Middle frontal gyrus (tissue), 1 donor: ENCODE measurements at regions not wholly inside any gene's neighbourhood (a gene's known extent, or its start where the extent isn't known, plus 50 kb on each side); places are given as distances from the start of the nearest gene placed in this dataset.

ENCODE experiments used
- DNase-seq: peaks from one replicate; pipeline ENCODE4 v3.0.0-alpha.2; 2015; ENCODE audit warnings: low spot score; ENCODE audit errors: extremely low spot score

DNA sequence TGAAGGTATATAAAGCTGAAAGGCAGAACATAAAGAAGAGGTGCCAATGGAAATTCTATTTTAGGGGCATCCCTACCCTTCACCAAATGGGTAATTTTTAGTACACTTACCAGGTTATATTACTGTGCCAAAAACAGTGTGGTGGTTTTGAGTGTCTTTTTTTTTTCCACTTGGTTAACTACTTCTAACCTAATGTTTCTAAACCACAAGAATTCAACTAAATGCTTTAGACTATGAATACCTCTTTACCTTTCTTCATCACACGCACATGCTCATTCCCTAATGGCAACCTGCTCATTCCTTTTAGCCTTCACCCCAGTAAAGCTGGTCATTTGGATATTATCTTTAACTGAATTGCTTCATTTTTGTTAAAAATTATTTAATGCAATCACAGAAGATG lies 215.6 kb downstream of the PIK3R1 start:
- DNase-seq = no peak

DNA sequence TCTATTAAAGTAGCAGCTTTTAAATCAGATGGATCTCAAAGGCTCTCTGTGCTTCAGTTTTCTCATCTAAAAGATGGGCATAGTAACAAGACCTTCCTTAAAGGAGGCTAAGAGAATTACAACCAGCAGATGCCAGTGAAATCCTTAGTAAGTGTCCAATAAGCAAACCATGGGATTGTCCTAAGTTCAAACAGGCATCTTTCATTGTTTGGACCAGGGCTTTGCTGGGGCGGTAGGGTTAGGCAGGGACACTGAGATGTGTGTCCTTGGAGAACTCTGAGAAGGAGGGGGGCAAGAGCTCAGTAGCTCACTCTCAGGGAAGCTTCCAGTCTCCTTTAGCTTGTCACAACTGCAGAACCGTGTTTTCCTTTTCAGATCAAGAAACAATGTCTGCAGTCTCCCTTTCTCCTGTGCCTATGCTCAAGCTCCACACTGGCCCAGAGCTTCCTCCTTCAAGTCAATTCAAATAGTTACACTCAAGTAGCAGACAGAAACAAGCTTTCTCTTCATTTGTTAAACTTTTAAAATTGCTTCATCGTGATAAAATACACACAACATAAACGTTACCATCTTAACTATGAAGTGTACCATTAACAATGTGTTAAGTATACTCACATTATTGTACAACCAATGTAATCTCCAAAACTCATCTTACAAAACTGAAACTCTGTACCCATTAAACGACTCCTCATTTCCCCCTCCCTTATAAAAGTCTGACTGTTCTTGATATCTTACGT lies 216.2 kb downstream of the PIK3R1 start:
- DNase-seq = no peak

DNA sequence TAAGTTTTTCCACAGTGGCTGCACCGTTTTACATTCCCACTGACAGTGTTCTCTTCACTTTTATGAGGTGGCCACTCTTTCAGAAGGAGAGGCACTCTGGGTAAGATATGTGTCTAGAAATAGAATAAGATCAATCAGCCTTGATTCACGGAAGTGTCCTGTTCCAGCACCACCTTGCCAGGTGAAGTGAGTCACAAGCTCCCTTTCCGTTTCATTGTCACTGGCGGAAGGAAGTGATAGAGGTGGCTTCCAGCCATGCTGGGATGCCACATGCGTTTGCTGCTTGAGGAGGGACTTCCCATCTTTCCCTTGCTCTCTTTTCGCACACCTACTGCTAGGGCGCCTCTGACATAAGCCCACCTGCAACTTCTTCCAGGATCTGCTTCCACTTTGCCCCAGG lies 217.1 kb downstream of the PIK3R1 start:
- no peak for DNase-seq

DNA sequence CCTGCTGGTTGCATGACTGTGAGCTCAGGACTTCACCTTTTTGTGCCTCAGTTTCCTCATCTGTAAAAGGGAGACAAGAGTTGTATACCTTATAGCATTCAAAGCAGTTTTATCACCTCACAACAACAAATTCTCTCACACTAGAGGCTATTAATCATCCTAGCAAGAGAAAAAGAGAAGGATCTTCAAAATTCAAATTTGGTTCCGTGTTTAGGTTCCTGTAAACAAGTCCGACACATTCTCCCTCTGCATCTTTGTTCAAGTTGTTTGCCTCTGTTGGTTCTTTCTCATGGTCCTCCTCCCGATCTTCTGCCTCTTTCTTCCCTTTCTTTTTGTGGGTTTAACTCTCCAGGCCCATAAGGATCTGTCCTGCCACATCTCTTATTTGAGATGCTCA lies 218.0 kb downstream of the PIK3R1 start:
- DNase-seq = no peak

DNA sequence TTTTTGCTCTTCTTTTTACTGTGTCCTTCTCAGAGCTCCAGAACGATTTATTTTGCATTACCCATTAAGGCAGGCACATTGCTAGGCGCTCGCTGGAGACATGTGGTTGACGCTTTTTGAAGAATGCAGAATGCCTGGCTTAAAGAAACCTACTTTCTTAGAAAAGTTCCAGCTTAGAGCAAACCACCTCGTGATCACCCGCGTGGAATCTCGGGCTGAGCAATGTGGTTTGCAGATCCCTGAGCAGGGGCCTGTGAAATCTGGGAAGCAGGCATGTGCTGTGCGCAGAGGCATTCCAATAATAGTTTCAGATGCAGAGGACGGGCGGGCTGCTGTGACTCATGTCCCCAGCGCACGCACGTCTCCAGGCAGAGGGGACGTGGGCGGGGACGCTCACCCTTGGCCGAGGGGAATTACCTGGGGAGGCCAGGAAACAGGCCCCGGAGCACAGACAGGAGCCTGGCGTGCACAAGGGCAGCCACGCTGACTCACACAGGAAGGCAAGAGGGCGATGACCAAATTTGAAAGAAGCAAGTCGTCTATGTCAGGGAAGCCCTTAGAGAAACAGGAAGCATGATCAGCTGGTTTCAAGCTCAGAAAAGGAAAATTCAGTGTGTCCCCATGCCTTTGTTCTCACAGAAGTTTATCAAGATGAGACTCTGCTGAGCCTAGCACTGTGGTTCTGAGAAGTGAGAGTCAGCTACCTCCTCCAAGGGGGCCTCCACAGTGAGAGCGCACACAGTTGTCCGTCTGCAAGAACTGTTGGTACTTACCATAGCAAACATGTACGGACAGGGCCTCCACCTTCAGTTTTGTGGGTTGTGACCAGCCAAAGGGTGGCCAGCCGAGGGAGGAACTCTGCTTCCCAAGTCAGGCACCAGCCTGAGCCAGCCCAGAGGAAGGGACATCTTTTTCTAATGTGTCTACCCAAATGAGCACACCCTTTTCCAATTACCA lies 218.6 kb downstream of the PIK3R1 start:
- DNase-seq = no peak

DNA sequence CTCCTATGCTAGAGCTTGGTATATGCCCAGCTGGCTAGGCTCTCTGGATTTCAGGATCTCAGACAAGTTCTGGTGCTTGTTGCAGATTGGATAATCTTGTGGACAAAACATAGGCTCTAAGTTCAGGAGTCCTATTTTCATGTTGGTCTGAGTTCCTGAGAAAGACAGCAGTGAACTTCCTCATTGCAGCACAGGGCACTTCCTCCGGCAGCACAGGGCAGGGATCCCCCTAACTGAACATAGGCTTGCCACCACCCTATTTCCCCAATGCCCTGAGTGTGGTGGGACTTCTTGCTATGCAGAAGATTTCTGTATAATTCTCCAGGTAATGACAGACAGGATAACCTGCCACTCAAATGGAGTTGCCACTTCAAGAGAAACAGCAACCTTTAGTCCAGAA lies 220.1 kb downstream of the PIK3R1 start:
- no peak for DNase-seq

DNA sequence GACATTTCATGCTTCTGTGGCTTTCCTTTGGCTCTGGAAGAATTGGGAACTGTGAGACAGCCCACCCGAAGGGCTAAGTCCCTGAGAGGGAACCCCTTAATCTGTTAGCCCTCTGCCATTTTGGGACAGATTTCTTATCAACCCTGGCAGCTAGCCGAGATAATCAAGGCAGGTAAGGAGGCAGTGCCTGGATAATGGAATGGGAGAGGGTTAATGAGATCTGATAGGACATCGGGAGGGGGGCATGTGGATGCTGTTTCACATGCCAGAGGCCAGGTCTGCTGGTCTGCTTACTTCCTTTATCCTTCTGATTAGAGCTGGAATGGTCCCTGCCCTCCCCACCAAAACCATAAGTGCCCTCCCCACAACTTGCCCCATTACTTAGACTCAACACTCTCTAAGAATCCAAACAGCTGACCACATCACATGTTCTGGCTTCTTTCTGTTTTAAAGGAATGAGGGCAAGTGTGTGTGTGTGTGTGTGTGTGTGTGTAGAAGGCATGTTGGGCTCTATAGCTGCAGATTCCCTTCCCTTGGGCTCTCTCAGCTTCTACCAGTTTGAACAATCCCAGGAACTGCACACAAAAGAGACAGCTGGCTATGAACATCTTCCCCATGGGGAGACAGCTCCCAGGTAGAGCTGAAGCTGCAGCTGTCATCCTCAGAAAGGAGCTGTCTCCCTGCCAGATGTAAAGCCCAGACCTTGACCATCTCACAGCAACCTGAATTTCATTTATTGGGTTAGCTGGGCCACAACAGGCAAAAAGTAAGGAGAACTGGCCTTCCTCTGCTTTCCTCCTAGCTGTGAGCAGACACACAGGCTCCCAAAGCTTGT lies 221.3 kb downstream of the PIK3R1 start:
- no peak for DNase-seq

DNA sequence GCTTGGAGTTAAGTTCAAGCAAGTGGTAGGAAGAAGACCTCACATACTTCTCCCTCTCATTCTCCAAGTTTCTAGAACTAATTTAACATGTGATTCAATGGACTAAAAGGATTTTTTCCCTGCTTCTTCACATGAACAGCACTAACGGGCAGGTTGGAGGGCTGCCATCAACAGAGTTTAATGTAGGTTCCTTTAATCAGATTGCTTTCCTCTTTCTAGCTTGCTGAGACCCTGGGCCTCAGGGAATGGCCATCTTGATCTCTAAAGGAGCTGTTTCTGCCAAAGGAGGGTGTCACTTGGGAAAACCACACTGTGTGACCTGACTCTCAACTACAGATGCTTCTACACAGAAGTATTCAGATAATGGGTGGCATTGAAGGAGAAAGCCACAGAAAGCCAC lies 223.3 kb downstream of the PIK3R1 start:
- no peak for DNase-seq

DNA sequence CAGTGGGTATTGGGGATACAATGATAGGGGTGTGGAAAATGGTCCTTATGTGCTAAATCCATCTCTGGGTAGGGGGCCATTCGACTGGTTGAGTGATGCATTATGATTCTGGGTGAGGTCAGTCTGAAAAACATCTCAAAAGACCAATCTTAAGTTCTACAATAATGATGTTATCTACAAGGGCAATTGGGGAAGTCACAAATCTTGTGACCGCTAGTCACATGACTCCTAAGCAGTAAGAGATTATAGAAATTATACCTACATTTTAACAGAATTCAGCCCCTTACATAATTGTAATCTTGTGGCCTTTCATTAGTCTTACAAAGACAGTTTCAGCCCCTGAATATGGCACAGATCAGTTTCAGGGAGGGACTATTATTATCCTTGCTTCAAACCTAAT lies 224.7 kb downstream of the PIK3R1 start:
- no peak for DNase-seq

DNA sequence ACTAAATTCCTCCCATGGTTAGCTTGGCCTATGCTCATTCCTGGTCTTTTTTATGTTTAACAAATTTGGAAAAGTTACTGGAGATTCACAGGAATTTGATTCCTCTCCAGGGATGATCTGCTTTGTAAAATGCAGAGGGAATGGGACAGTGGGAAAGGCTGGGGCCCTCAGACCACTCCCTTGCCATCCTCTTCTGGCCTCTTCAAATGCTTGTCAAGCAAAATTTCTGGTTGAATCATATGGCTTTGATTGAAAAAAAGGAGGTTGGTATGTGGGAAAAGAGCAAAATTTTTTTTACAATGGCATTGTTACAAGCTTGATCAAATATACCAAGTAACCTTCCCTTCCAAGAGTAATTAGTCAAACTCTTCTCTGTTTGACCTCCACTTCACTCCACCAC lies 225.1 kb downstream of the PIK3R1 start:
- DNase-seq = no peak

DNA sequence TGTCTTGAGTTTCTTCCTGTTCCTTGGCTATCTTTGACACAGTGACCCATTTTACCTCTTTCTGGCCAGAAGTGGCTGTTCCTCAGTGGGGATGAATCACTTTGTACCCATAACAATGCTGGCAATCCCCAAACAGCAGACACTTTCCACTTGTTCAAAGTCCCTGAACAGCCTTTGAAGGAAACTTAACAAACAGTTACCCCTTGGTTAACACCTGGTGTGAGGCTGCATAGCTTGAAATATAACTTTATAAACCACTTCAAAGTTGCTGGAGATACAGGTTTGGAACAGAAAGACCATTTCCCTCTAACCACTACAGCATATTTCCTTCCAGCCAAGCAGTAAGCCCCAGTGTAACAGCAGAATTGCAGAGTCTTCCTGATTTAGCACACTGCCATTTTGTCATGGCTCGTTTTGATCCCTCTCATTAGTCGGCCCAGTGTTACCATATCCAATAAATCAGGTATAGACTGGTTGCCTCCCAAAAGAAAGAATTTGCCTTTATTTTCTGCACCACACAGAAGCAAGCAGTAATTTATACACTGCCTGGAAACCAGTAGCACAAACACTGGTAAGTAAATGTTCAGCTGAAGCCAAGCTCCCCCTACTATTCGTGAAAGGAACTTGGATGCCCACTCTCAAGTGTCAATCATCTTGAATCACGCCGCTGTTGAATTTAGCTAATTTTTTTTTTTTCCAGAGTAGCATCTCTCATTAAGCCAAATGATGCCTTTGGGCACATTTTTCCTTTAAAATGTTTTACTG lies 225.9 kb downstream of the PIK3R1 start:
- DNase-seq = no peak

DNA sequence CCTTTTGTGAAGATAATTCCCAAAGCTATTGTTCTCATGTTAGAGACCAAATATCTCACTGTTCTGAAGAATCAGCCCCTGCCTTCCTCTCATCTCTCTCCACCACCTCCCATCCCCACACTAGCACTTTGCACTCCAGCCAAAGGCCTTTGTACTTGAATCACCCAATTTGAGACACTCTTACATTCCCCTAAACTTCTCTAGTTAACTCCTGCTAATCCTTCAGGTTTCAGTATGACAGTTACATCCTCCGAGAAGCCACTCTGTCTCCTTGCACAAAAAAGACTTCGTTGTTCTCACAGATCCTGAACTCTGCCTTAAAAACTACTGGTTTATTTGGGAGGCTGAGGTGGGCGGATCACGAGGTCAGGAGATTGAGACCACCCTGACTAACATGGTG lies 227.5 kb downstream of the PIK3R1 start:
- DNase-seq = no peak

DNA sequence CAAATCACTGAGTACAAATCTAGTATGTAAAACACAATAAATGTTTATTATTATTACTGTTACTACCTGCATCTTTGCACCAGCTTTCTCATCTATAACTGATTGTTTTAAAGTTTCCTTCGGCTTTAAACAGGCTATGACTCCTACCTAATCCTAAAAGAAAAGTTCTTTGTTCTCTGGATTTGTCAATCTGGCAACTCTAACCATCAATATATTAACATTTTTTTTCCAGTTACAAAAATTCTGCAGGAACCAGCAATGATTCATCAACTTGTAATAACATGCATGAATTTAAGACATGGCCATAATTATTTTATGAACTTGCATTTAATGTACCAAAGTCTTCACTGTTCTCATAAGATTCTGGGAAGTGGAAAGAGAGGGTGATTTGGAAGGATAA lies 228.5 kb downstream of the PIK3R1 start:
- no peak for DNase-seq

DNA sequence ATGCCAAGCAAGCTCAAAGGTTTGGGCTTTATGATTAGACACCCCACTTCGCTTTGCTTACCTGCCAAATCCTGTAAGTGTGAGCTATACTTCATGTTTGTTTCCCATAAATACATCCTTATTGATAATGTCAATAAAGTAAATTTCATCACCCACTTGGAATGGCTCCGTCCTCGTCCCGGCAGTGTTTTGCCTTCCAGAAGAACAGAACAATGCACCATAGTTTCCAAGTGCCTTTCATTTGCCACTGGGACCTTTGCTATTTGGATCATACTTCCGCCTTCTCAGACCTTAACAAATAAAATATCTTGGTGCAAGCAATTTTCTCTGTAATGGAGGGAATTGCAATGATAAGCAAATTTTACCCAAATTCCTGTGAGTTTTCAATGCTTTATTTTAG lies 229.3 kb downstream of the PIK3R1 start:
- no peak for DNase-seq

DNA sequence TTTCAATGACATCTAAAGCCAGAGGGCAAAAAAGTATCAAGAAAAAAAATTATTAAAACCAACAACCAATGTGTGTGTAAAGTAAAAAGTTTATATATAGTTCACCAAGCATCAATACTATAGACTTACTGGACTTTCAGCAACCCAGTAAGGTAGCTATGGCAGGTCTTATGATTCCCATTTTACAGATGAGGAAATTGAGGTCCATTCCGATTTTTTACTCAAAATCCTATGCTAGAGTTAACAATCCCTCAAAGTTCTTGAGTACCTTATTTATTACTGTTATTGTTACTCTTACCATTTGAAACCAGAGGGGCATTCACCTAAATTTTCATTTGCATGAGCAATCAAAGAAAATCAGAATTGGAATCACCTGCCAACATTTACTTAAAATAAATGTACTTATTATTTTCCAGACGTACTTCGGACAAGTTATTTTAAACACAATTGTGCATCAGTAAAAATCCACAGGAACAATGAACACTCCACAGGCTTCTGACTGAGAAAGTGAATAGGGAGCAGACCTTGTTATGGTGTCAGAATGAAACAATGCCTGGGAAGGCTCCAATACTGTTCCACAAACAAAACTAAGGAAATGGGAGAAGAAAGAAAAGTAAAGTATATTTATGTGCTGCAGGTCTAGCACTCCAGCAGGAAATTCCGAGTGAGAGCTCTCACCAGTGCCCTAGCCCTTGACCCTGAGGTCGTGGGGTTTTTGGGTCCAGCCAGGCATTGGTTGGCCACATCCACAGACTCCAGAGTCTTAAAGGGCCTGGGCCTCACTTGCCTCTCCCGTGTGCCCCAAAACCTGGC lies 229.9 kb downstream of the PIK3R1 start:
- DNase-seq = no peak

DNA sequence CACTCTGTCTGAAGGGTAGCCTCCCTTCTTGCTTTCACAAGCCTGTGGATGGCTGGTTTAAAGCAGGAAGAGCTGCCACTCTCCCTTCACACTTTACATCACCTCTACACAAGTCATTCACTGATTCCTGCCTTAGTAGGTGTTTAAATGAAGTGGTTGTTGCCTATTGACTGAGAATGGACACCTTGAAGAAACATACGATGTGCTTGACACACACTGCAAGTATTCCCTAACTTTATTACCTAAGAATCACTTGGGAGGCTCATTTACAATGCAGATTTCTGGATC lies 230.5 kb downstream of the PIK3R1 start:
- no peak for DNase-seq

DNA sequence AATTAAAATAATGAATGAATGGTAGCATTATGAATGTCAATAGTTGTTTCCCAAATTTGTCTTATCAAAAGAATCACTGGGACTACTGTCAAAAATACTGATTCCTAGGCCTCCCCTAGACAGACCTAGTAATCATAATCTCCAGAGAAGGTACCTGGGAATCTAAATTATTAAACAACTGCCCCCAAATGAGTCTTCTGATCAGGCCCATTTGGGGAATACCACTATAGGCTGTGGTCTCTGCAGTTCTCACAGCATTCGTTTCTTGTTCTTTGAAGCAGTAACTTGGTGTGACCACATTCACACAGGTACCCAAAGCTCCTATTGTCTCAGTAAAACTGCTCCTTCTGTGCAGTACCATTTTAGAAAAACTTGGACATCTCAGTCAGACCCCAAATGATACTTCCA lies 230.9 kb downstream of the PIK3R1 start:
- DNase-seq = no peak

DNA sequence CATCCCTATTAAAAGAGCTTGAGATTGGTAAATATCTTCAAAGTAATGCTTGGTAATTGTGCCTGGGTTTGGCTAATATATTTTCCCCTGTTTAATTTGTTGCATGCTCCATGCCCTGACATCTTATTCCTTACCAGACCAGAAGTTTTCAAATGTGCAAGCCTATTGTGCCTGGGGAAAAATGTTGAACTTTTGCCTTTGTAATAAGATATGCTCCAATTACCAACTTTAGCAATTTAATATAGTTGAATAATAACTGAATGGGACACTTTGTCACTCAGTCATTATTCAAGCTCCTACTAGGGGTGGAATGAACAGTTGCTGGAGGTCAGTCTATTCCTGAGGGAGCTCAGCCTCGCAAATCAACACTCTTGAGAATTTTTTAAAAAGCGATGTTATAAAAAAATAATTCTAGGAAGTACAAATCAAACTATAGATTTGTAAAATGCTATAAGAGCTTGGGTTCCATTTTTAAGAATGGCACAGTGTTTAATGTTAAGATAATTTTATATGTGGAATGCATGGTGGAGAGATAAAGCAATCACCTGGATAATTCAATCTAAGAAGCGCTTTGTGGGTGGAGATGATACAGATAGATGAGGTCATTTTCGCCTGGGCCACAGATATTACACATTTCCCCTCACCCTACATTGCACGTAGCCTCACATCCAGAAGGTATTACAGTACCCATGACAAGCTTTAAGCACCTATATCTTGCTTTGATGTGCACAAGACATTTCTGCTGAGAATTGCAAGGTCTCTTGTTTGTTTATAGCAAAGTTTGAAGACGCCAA lies 231.8 kb downstream of the PIK3R1 start:
- no peak for DNase-seq

DNA sequence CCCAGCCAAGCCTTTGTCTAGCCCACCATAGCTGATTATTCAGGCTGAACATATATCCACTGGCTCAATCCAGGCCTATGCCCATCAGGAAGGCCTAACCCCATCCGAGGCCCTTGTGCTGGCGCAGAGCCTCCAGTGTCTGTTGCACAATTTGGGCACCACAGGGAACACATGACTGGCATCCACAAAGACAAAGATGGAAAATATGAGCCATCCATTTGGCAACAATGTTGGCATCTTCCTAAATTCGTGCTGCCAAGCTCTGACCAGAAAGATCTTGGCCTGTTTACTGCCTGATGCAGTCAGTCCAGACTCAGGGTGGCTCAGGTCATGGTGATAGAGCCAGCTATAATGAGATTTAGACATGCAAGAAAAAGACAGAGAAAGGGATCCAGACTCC lies 233.8 kb downstream of the PIK3R1 start:
- no peak for DNase-seq
